ENCODE measurements at regions not wholly inside any gene's neighbourhood (a gene's known extent, or its start where the extent isn't known, plus 50 kb on each side); places are given as distances from the start of the nearest gene placed in this dataset.

GRCh38 chr5:162796507-162796906, 640.9 kb upstream of the CCNG1 start:
- no peak for TF ChIP-seq POLR2A (IDR thresholded peaks at IDR 0.05; ENCODE audit: low read depth, low read length)
- TF ChIP-seq MYC (IDR thresholded peaks at IDR 0.05; ENCODE audit: low read depth, low read length) = no peak
- TF ChIP-seq MAX (IDR thresholded peaks at IDR 0.05; ENCODE audit: insufficient read depth, insufficient read length) = no peak
- TF ChIP-seq JUN (IDR thresholded peaks at IDR 0.05; ENCODE audit: borderline replicate concordance, insufficient read depth, insufficient read length, low read depth) = no peak
- no peak for TF ChIP-seq CTCF (IDR thresholded peaks at IDR 0.05; ENCODE audit: extremely low read depth in 1 of 2, insufficient read depth in 1 of 2, low read depth in 1 of 2, low read length in 2 of 2)
- TF ChIP-seq POLR2AphosphoS5 (IDR thresholded peaks at IDR 0.05; ENCODE audit: insufficient read depth, low read depth, low read length) = no peak
- TF ChIP-seq FOS (IDR thresholded peaks at IDR 0.05; ENCODE audit: borderline replicate concordance, insufficient read depth, low read length) = no peak
- no peak for TF ChIP-seq GATA2 (IDR thresholded peaks at IDR 0.05; ENCODE audit: insufficient read depth, insufficient read length, low read depth, low read length)
- no peak for TF ChIP-seq EZH2 (IDR thresholded peaks at IDR 0.05; ENCODE audit: borderline replicate concordance, low read depth, low read length, severe bottlenecking)
- Histone ChIP-seq H3K9me3 (replicated peaks; ENCODE audit: control insufficient read depth, insufficient read depth, low read length) (no peaks in the 10 kb centered on the region), H4K20me1 (replicated peaks; ENCODE audit: control insufficient read depth, extremely low read depth, insufficient read depth, low read length) (no peaks in the 10 kb centered on the region), H3K4me3 (replicated peaks in 1 of 3; ENCODE audit: insufficient read depth in 1 of 3, low read depth in 1 of 3, low read length in 3 of 3) (no peak overlapping the region), H3K79me2 (ENCODE audit: control insufficient read depth, insufficient read depth, low read length) (no peaks in the 10 kb centered on the region), H3K9me1 (replicated peaks; ENCODE audit: control insufficient read depth, extremely low read depth, insufficient read depth, low read length) (no peaks in the 10 kb centered on the region), H3K27ac (ENCODE audit: insufficient read depth, low read depth, low read length) (no peak overlapping the region), H3K4me2 (ENCODE audit: insufficient read depth, low read length) (no peak overlapping the region), H3K27me3 (ENCODE audit: control insufficient read depth in 2 of 2, insufficient read depth in 2 of 2, low read length in 2 of 2) (no peaks in the 10 kb centered on the region), H3K4me1 (ENCODE audit: control insufficient read depth, extremely low read depth, insufficient read depth, low read length) (no peaks in the 10 kb centered on the region), H3K36me3 (ENCODE audit: control insufficient read depth in 2 of 2, extremely low read depth in 1 of 2, insufficient read depth in 2 of 2, low read length in 2 of 2) (no peaks in the 10 kb centered on the region), H2AFZ (ENCODE audit: low read depth, low read length) (no peak overlapping the region), H3K9ac (replicated peaks; ENCODE audit: extremely low read depth, insufficient read depth, low read length) (no peak overlapping the region)
- dilution Hi-C loops (cut with MboI; ENCODE audit: extremely low pct_ligation_motif_present, low sequenced_read_pairs) = no loop called here
- no peak for DNase-seq (ENCODE audit: low read depth, low spot score)
- no peak for FAIRE-seq
- BruUV-seq (replicated peaks) = no TSS peak
- intact Hi-C loops (cut with micrococcal nuclease) = no loop called here
- CTCF ChIA-PET = no interaction called here
- POLR2A ChIA-PET = no interaction called here

Data from endothelial cell of umbilical vein (primary cell).